Daoy (cell line): ENCODE measurements at regions not wholly inside any gene's neighbourhood (a gene's known extent, or its start where the extent isn't known, plus 50 kb on each side); places are given as distances from the start of the nearest gene placed in this dataset.
"Not testable (repeated sequence)": the region's sequence is repeated elsewhere in the genome, so short reads cannot be mapped to it uniquely, and the experiment has no call there.

Source experiments
- DNase-seq: peaks from one replicate; pipeline ENCODE4 v3.0.0-alpha.2; 2015; ENCODE audit warnings: low read depth

GRCh38 chr11:69205743-69206612, 50.2 kb downstream of the SMIM38 start:
- no peak for DNase-seq

- DNase-seq = not testable (repeated sequence)
Measured at GRCh38 chr11:69206613-69206965, 50.9 kb downstream of the SMIM38 start.

GRCh38 chr11:69207165-69207889, 51.6 kb downstream of the SMIM38 start:
- no peak for DNase-seq

GRCh38 chr11:69208190-69209037, 52.7 kb downstream of the SMIM38 start:
- no peak for DNase-seq

GRCh38 chr11:69209038-69209350, 53.3 kb downstream of the SMIM38 start:
- DNase-seq = no peak

GRCh38 chr11:69209421-69210309, 53.9 kb downstream of the SMIM38 start:
- no peak for DNase-seq

- peak; percentile 19 for DNase-seq
Measured at GRCh38 chr11:69210310-69211035, 54.7 kb downstream of the SMIM38 start.

- no peak for DNase-seq
Measured at GRCh38 chr11:69211540-69211919, 55.8 kb downstream of the SMIM38 start.

GRCh38 chr11:69211920-69212797, 56.4 kb downstream of the SMIM38 start:
- no peak for DNase-seq

GRCh38 chr11:69212798-69213110, 57.0 kb downstream of the SMIM38 start:
- no peak for DNase-seq

GRCh38 chr11:69213316-69213715, 57.6 kb downstream of the SMIM38 start:
- DNase-seq = peak; percentile 42

- no peak for DNase-seq
Measured at GRCh38 chr11:69213964-69214363, 58.2 kb downstream of the SMIM38 start.

GRCh38 chr11:69215216-69215615, 59.5 kb downstream of the SMIM38 start:
- no peak for DNase-seq

- DNase-seq = peak; percentile 49
Measured at GRCh38 chr11:69215784-69216415, 60.2 kb downstream of the SMIM38 start.

- no peak for DNase-seq
Measured at GRCh38 chr11:69216647-69217051, 60.9 kb downstream of the SMIM38 start.

- no peak for DNase-seq
Measured at GRCh38 chr11:69217276-69218105, 61.8 kb downstream of the SMIM38 start.

GRCh38 chr11:69218271-69218682, 62.5 kb downstream of the SMIM38 start:
- no peak for DNase-seq

GRCh38 chr11:69218946-69219720, 63.4 kb downstream of the SMIM38 start:
- DNase-seq = no peak
